ENCODE measurements at regions not wholly inside any gene's neighbourhood (a gene's known extent, or its start where the extent isn't known, plus 50 kb on each side); places are given as distances from the start of the nearest gene placed in this dataset.

GRCh38 chr1:14294006-14294405 lies 304.5 kb upstream of the KAZN start:
- no peak for TF ChIP-seq CTCF (optimal IDR thresholded peaks at IDR 0.05 in 1 of 3, IDR thresholded peaks at IDR 0.05 in 1 of 3, conservative IDR thresholded peaks at IDR 0.05 in 1 of 3; ENCODE audit: extremely low read depth in 1 of 3, insufficient read depth in 2 of 3, low read length in 3 of 3)
- no peak for TF ChIP-seq EZH2 (IDR thresholded peaks at IDR 0.05; ENCODE audit: low read length)
